GM06990 (cell line): ENCODE measurements at regions not wholly inside any gene's neighbourhood (a gene's known extent, or its start where the extent isn't known, plus 50 kb on each side); places are given as distances from the start of the nearest gene placed in this dataset.

Experiments
- DNase-seq: peaks from one replicate; pipeline ENCODE4 v3.0.0-alpha.2; 2011; ENCODE audit not compliant: insufficient read length; ENCODE audit errors: extremely low read depth
- H3K27me3 ChIP-seq: replicated peaks from 2 replicates; pipeline ENCODE4 v1.6.0; 2011; ENCODE audit warnings: low read length; ENCODE audit not compliant: control insufficient read depth, insufficient read depth
- H3K36me3 ChIP-seq: 2 replicates; pipeline ENCODE4 v1.5.1; 2011; ENCODE audit warnings: low read length; ENCODE audit not compliant: control insufficient read depth, insufficient read depth
- H3K4me3 ChIP-seq: replicated peaks from 2 replicates; pipeline ENCODE4 v1.5.1; 2011; ENCODE audit warnings: low read depth, mild to moderate bottlenecking, control low read depth, low read length
- TF ChIP-seq, protein P1 (sequence below): IDR thresholded peaks from 2 replicates; pipeline ENCODE4 v1.5.1; 2011; ENCODE audit warnings: low read length, control low read depth, mild to moderate bottlenecking, inconsistent platforms; ENCODE audit not compliant: insufficient read depth, poor library complexity, severe bottlenecking

DNA sequence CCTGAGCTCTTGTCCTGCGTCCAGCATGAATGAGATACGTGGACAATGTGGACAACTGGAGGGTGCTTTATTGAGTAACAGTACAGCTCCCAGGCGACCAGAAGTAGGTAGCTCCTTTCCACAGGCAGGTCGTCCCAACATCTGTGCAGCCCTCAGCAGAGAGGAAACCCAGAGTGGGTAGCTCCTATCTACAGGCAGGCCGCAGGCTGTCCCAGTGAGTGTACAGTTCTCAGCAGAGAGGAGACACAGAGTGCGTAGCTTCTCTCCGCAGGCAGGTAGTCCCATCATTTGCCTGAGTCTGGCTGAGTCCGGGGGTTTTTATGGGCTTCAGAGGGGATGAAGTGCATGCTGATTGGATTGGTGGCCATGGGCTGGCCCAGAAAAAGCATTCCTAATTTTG is 373.3 kb downstream of the CHSY3 start:
- H3K36me3 ChIP-seq = no peaks in the 10 kb centered on the region
- H3K27me3 ChIP-seq = no peaks in the 10 kb centered on the region; the same call in 1 of the 2 replicates
- no peak overlapping the region for H3K4me3 ChIP-seq
- TF ChIP-seq, protein P1, sequence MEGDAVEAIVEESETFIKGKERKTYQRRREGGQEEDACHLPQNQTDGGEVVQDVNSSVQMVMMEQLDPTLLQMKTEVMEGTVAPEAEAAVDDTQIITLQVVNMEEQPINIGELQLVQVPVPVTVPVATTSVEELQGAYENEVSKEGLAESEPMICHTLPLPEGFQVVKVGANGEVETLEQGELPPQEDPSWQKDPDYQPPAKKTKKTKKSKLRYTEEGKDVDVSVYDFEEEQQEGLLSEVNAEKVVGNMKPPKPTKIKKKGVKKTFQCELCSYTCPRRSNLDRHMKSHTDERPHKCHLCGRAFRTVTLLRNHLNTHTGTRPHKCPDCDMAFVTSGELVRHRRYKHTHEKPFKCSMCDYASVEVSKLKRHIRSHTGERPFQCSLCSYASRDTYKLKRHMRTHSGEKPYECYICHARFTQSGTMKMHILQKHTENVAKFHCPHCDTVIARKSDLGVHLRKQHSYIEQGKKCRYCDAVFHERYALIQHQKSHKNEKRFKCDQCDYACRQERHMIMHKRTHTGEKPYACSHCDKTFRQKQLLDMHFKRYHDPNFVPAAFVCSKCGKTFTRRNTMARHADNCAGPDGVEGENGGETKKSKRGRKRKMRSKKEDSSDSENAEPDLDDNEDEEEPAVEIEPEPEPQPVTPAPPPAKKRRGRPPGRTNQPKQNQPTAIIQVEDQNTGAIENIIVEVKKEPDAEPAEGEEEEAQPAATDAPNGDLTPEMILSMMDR = no peak
- no peak for DNase-seq

GRCh38 chr5:130277002-130277401 is 372.7 kb downstream of the CHSY3 start:
- DNase-seq = no peak
- no peaks in the 10 kb centered on the region for H3K36me3 ChIP-seq
- H3K27me3 ChIP-seq = no peaks in the 10 kb centered on the region; the same call in 1 of the 2 replicates
- no peak overlapping the region for H3K4me3 ChIP-seq
- TF ChIP-seq, protein P1 = no peak

DNA sequence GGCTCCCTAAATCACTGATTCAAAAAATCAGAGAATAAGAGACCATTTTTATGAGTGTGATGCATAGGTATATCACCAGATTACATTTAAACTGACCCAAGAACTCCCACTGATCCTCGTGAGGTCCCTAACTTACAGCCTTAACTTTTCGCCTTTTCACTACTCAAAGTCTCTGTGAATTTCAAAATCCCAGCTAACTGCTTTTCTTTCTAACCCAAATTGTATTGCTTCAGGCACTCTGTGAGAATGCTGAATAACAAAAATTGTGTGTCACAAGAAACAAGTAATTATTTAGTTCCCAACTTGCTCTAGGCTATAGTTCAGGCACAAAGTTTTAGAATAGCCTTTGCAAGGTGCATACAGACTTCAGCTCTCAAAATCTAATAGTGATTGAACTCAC is 368.6 kb downstream of the CHSY3 start:
- TF ChIP-seq, protein P1 = no peak
- H3K27me3 ChIP-seq = no peaks in the 10 kb centered on the region
- H3K36me3 ChIP-seq = no peaks in the 10 kb centered on the region
- no peak for DNase-seq
- H3K4me3 ChIP-seq = no peak overlapping the region

- Histone ChIP-seq H3K36me3 (no peaks in the 10 kb centered on the region), H3K27me3 (no peaks in the 10 kb centered on the region), H3K4me3 (no peak overlapping the region)
- TF ChIP-seq, protein P1 = no peak
- no peak for DNase-seq
These were observed 366.5 kb downstream of the CHSY3 start for GRCh38 chr5:130270786-130271185.

GRCh38 chr5:130268489-130268888 is 364.2 kb downstream of the CHSY3 start:
- Histone ChIP-seq H3K27me3 (no peaks in the 10 kb centered on the region), H3K4me3 (no peak overlapping the region), H3K36me3 (no peaks in the 10 kb centered on the region)
- TF ChIP-seq, protein P1 = no peak
- no peak for DNase-seq

DNA sequence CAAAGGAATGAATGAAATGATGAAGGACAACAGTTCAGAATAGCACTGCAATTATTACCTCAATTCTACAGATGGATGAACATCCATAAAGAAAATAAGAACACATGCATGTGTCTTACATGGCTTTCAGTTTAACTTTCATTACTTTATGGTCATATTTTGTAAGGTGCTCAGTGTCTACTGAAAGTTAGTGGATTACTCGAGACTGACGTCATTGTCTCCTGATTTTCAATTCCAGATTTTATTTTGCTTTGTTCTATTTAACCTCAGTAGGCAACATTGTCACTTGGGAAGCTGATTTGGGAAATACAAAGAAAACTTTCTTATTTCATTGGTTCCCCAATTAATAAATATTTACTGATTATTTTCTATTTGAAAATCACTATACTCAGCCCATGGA is 363.7 kb downstream of the CHSY3 start:
- Histone ChIP-seq H3K36me3 (no peaks in the 10 kb centered on the region), H3K27me3 (no peaks in the 10 kb centered on the region), H3K4me3 (no peak overlapping the region)
- DNase-seq = no peak
- TF ChIP-seq, protein P1 = no peak
